Transverse colon (tissue), 4 donors: ENCODE measurements at regions not wholly inside any gene's neighbourhood (a gene's known extent, or its start where the extent isn't known, plus 50 kb on each side); places are given as distances from the start of the nearest gene placed in this dataset.

Experiments used
- EP300 ChIP-seq: sonication (generic); formaldehyde crosslinking; IDR thresholded peaks from one replicate; pipeline ENCODE4 v1.6.1; 2017; ENCODE audit warnings: antibody characterized with exemption, low read depth
- POLR2A ChIP-seq: fragments of 450-650 bp; IDR thresholded peaks from one replicate; pipeline ENCODE4 v1.6.1; 2016; ENCODE audit warnings: antibody characterized with exemption, mild to moderate bottlenecking, moderate library complexity
- POLR2AphosphoS5 ChIP-seq, 3 donors: sonication (generic); formaldehyde crosslinking; IDR thresholded peaks; one replicate each; pipeline ENCODE4 v1.6.1; 2016; ENCODE audit warnings: antibody characterized with exemption in 3 of 3
- TF ChIP-seq, protein P1 (sequence below), 5 experiments: fragments of 200-600 bp in 3 of 5; fragments of 450-650 bp in 2 of 5; sonication (generic) in 3 of 5; IDR thresholded peaks; 1 replicate in 2 of 5; 2 replicates in 3 of 5; pipeline ENCODE4 v1.5.1; 2016 to 2017; ENCODE audit warnings: antibody characterized with exemption in 5 of 5, inconsistent platforms in 3 of 5, mild to moderate bottlenecking in 2 of 5, moderate library complexity in 1 of 5

DNA sequence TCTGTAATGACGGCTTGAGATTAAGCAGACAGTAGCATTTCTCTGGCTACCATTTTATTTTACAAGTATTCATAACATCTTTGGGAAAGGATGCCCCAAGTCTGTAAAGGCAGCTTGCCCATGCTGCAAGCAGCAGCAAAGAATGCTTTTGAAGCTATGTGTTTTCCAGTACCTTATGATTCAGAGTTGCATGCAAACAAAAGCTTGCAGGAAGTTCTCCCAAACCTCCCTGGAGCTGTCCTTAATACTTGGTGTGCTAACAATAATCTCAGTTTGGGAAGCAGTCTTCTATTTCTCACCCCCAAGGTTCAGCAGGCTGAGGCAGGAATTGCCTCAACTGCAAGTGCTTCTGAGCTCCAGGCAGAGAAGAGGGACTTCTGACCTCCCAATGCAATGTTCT is 60.8 kb downstream of the CCNA1 start:
- TF ChIP-seq, protein P1, sequence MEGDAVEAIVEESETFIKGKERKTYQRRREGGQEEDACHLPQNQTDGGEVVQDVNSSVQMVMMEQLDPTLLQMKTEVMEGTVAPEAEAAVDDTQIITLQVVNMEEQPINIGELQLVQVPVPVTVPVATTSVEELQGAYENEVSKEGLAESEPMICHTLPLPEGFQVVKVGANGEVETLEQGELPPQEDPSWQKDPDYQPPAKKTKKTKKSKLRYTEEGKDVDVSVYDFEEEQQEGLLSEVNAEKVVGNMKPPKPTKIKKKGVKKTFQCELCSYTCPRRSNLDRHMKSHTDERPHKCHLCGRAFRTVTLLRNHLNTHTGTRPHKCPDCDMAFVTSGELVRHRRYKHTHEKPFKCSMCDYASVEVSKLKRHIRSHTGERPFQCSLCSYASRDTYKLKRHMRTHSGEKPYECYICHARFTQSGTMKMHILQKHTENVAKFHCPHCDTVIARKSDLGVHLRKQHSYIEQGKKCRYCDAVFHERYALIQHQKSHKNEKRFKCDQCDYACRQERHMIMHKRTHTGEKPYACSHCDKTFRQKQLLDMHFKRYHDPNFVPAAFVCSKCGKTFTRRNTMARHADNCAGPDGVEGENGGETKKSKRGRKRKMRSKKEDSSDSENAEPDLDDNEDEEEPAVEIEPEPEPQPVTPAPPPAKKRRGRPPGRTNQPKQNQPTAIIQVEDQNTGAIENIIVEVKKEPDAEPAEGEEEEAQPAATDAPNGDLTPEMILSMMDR (IDR thresholded peaks at IDR 0.05): no peak
- TF ChIP-seq POLR2AphosphoS5 (IDR thresholded peaks at IDR 0.05): no peak
- TF ChIP-seq POLR2A: no peak
- TF ChIP-seq EP300: no peak
